A549 (cell line): ENCODE measurements at regions not wholly inside any gene's neighbourhood (a gene's known extent, or its start where the extent isn't known, plus 50 kb on each side); places are given as distances from the start of the nearest gene placed in this dataset.

Source experiments
- ATAC-seq, 2 experiments: fragments of 200-7000 bp in 1 of 2; fragments of >200 bp in 1 of 2; cut with Nextera tagmentation in 1 of 2; cut with Tn5 transposase in 1 of 2; 3 replicates each; pipeline versions ENCODE4 v1.8.0 to v1.9.1; 2018 to 2020; ENCODE audit warnings: mild to moderate bottlenecking in 1 of 2, moderate library complexity in 1 of 2
- CTCF ChIA-PET: fragments of 300-600 bp; sonication (Branson Sonifier 250); formaldehyde crosslinking; extraction: SDS; loops from one replicate; lab custom pipeline; 2021; ENCODE audit warnings: antibody characterized with exemption, inconsistent platforms; lab: Yijun Ruan, JAX
- POLR2A ChIA-PET: fragments of 350-600 bp; formaldehyde crosslinking; extraction: SDS; loops from one replicate; lab custom pipeline; 2021; ENCODE audit warnings: antibody characterized with exemption, inconsistent platforms; lab: Yijun Ruan, JAX
- DNase-seq, 2 experiments: peaks; one replicate each; pipeline versions ENCODE4 v3.0.0 to v3.0.0-alpha.2; 2011 to 2016; ENCODE audit warnings: low read depth in 1 of 2, low spot score in 1 of 2
- FAIRE-seq: peaks from 2 replicates; lab custom pipeline; 2011; peaks lifted over from hg19 to GRCh38; lab: Jason Lieb, UNC
- H3K27ac ChIP-seq, 2 experiments: fragments of >200 bp; sonication (Bioruptor Twin); formaldehyde crosslinking; 3 replicates each; pipeline ENCODE4 v1.5.1; 2016 to 2017
- H3K4me1 ChIP-seq: fragments of >200 bp; sonication (Bioruptor Twin); formaldehyde crosslinking; 3 replicates; pipeline ENCODE4 v1.6.1; 2016
- H3K4me2 ChIP-seq: fragments of >200 bp; sonication (Bioruptor Twin); formaldehyde crosslinking; 3 replicates; pipeline ENCODE4 v1.6.1; 2016
- H3K4me3 ChIP-seq: fragments of >200 bp; sonication (Bioruptor Twin); formaldehyde crosslinking; 3 replicates; pipeline ENCODE4 v1.5.1; 2016
- H3K9me3 ChIP-seq: fragments of >200 bp; sonication (Bioruptor Twin); formaldehyde crosslinking; 3 replicates; pipeline ENCODE4 v1.6.1; 2016
- BHLHE40 ChIP-seq: IDR thresholded peaks from 2 replicates; pipeline ENCODE4 v1.6.1; 2012; ENCODE audit warnings: low read depth, low read length, inconsistent platforms
- CEBPB ChIP-seq, 2 experiments: fragments of >200 bp in 1 of 2; sonication (Bioruptor Twin) in 1 of 2; formaldehyde crosslinking in 1 of 2; IDR thresholded peaks; 2 replicates each; pipeline ENCODE4 v1.6.1; 2012 to 2016
- CHD2 ChIP-seq: fragments of 150-350 bp; IDR thresholded peaks from 2 replicates; pipeline ENCODE4 v1.6.1; 2014; ENCODE audit warnings: low read length; ENCODE audit not compliant: partially characterized antibody
- EHMT2 ChIP-seq: fragments of 200-600 bp; sonication (generic); IDR thresholded peaks from 2 replicates; pipeline ENCODE4 v1.6.1; 2016; ENCODE audit warnings: antibody characterized with exemption, low read depth, mild to moderate bottlenecking, moderate library complexity
- ESRRA ChIP-seq: fragments of 150-350 bp; IDR thresholded peaks from 2 replicates; pipeline ENCODE4 v1.6.1; 2014; ENCODE audit warnings: mild to moderate bottlenecking, low read length, borderline replicate concordance
- FOSB ChIP-seq: fragments of 250-450 bp; sonication (Bioruptor Pico); IDR thresholded peaks from 2 replicates; pipeline ENCODE4 v1.5.0; 2020; ENCODE audit warnings: mild to moderate bottlenecking, moderate library complexity
- FOSL2 ChIP-seq, 2 experiments: fragments of 450-650 bp in 1 of 2; fragments of >200 bp in 1 of 2; sonication (Bioruptor Twin) in 1 of 2; formaldehyde crosslinking; IDR thresholded peaks; 2 replicates each; pipeline versions ENCODE4 v1.5.0 to v1.6.1; 2016 to 2020; ENCODE audit warnings: mild to moderate bottlenecking in 1 of 2, moderate library complexity in 1 of 2
- HEYL ChIP-seq: fragments of 250-450 bp; sonication (Bioruptor Pico); IDR thresholded peaks from 2 replicates; pipeline ENCODE4 v1.8.0; 2021; ENCODE audit warnings: mild to moderate bottlenecking, moderate library complexity
- HOXB13 ChIP-seq: fragments of 250-450 bp; sonication (Bioruptor Pico); IDR thresholded peaks from 2 replicates; pipeline ENCODE4 v1.5.0; 2020; ENCODE audit warnings: low read depth, mild to moderate bottlenecking, moderate library complexity
- JUN ChIP-seq, 2 experiments: fragments of >200 bp; sonication (Bioruptor Twin); formaldehyde crosslinking; IDR thresholded peaks; 2 replicates in 1 of 2; 3 replicates in 1 of 2; pipeline ENCODE4 v1.6.1; 2016 to 2017
- KDM5A ChIP-seq: fragments of 200-600 bp; sonication (generic); IDR thresholded peaks from 2 replicates; pipeline ENCODE4 v1.6.1; 2016; ENCODE audit warnings: antibody characterized with exemption, mild to moderate bottlenecking
- MAFK ChIP-seq: fragments of 450-650 bp; IDR thresholded peaks from 2 replicates; pipeline ENCODE4 v1.6.1; 2014; ENCODE audit not compliant: partially characterized antibody
- MYC ChIP-seq: IDR thresholded peaks from 2 replicates; pipeline ENCODE4 v1.6.1; 2012; ENCODE audit warnings: mild to moderate bottlenecking, inconsistent platforms, low read length, improper control_type of control experiment, borderline replicate concordance
- NFE2L2 ChIP-seq: fragments of 150-350 bp; conservative IDR thresholded peaks from 2 replicates; pipeline ENCODE4 v1.6.1; 2014; ENCODE audit warnings: low read length
- NPAS2 ChIP-seq: fragments of 250-450 bp; sonication (Bioruptor Pico); IDR thresholded peaks from 2 replicates; pipeline ENCODE4 v1.8.0; 2022; ENCODE audit warnings: mild to moderate bottlenecking, moderate library complexity, borderline replicate concordance
- PHF8 ChIP-seq: fragments of 200-600 bp; sonication (generic); IDR thresholded peaks from 2 replicates; pipeline ENCODE4 v1.6.1; 2016; ENCODE audit warnings: low read depth, mild to moderate bottlenecking, antibody characterized with exemption, moderate library complexity, borderline replicate concordance
- POLR2AphosphoS2 ChIP-seq: conservative IDR thresholded peaks from 2 replicates; pipeline ENCODE4 v1.6.1; 2012; ENCODE audit warnings: low read length, improper control_type of control experiment, inconsistent platforms
- RNF2 ChIP-seq: fragments of 200-600 bp; sonication (generic); IDR thresholded peaks from 2 replicates; pipeline ENCODE4 v1.6.1; 2016; ENCODE audit warnings: low read depth, mild to moderate bottlenecking, antibody characterized with exemption, moderate library complexity, borderline replicate concordance
- ZSCAN20 ChIP-seq: fragments of 250-450 bp; sonication (Bioruptor Pico); IDR thresholded peaks from 2 replicates; pipeline ENCODE4 v1.8.0; 2022; ENCODE audit warnings: mild to moderate bottlenecking, moderate library complexity
- WGBS: methylation state at CpG from one replicate; pipeline ENCODE4 v1.1.6; 2017; ENCODE audit errors: missing lambda C conversion rate; 5-methylcytosine and 5-hydroxymethylcytosine counted together
- TF ChIP-seq, protein P1 (sequence below): fragments of >200 bp; sonication (Bioruptor Twin); formaldehyde crosslinking; IDR thresholded peaks from 2 replicates; pipeline ENCODE4 v1.6.1; 2016
- TF ChIP-seq, protein P2 (sequence below): fragments of 150-350 bp; IDR thresholded peaks from 2 replicates; pipeline ENCODE4 v1.6.1; 2014; ENCODE audit warnings: low read depth, mild to moderate bottlenecking, low read length
- TF ChIP-seq, protein P3 (sequence below): fragments of >200 bp; sonication (Bioruptor Twin); formaldehyde crosslinking; IDR thresholded peaks from 3 replicates; pipeline ENCODE4 v1.5.1; 2016
- TF ChIP-seq, protein P4 (sequence below): fragments of 450-650 bp; IDR thresholded peaks from 2 replicates; pipeline ENCODE4 v1.6.1; 2014; ENCODE audit warnings: antibody characterized with exemption
- TF ChIP-seq, protein P5 (sequence below): fragments of 200-600 bp; sonication (generic); IDR thresholded peaks from 2 replicates; pipeline ENCODE4 v1.6.1; 2016; ENCODE audit warnings: antibody characterized with exemption, mild to moderate bottlenecking, moderate library complexity
- TF ChIP-seq, protein P6 (sequence below): fragments of 250-450 bp; sonication (Bioruptor Pico); IDR thresholded peaks from 2 replicates; pipeline ENCODE4 v1.5.0; 2021; ENCODE audit warnings: mild to moderate bottlenecking, moderate library complexity, borderline replicate concordance
- TF ChIP-seq, protein P7 (sequence below): fragments of >200 bp; sonication (Bioruptor Twin); formaldehyde crosslinking; IDR thresholded peaks from 3 replicates; pipeline ENCODE4 v1.6.1; 2016

DNA sequence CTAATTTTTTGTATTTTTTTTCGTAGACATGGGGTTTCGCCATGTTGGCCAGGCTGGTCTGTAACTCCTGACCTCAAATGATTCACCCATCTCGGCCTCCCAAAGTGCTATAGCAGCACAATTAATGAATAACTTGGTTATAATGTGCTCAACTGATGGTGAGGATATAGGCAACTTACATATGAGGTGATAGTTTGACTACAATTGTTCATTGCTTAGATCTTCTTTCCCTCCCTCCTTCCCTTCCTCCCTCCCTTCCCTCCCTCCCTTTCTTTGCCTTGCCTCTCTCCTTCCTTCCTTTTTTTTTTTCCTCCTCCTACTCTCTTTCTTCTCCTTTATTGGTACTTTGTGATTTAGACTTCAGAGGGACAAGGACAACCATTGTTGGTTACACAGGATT is 151.2 kb downstream of the RNF144B start:
- CTCF ChIA-PET = no interaction called here
- ATAC-seq = no peak
- 30% methylated on average over 3 of the region's 3 CpGs for WGBS
- FAIRE-seq = no peak
- Histone ChIP-seq H3K27ac (no peak overlapping the region), H3K9me3 (no peaks in the 10 kb centered on the region), H3K4me2 (no peak overlapping the region), H3K4me3 (no peak overlapping the region), H3K4me1 (no peaks in the 10 kb centered on the region)
- TF ChIP-seq CHD2 = no peak
- TF ChIP-seq PHF8 = no peak
- no peak for TF ChIP-seq JUN (IDR thresholded peaks at IDR 0.05)
- TF ChIP-seq, protein P1, sequence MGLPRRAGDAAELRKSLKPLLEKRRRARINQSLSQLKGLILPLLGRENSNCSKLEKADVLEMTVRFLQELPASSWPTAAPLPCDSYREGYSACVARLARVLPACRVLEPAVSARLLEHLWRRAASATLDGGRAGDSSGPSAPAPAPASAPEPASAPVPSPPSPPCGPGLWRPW = no peak
- TF ChIP-seq MYC = no peak
- TF ChIP-seq BHLHE40 = no peak
- no peak for TF ChIP-seq MAFK
- no peak for TF ChIP-seq CEBPB (IDR thresholded peaks at IDR 0.05)
- no peak for TF ChIP-seq ZSCAN20 (CRISPR knock-in tag)
- no peak for TF ChIP-seq HEYL
- POLR2A ChIA-PET = interaction anchor here (0.7 kb wide), 1 partner anchor 227 kb away, joined by 4 read pairs; no protein-coding TSS in a partner anchor
- no peak for DNase-seq

DNA sequence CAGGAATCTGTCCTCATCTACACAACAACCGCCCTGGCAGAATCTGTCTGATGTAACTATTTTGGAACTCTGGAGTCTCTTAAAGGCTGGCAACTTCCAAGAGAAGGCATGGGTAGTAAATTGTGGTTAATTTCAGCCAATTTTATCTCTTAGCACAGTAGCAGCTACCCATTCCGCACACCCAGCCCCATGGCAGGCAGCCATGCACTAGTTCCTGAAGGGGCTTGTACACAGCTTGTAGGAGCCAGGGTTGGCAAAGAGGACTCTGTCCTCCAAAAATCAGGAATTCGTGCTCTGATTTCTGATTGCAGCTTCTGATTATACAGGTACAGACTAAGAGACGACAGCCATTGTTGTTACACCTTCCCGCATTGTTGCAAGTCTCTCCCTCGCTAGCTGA is 155.9 kb downstream of the RNF144B start:
- no peaks in the 10 kb centered on the region for H3K4me1 ChIP-seq
- ChIA-PET POLR2A (no interaction called here), CTCF (no interaction called here)
- no peaks in the 10 kb centered on the region; the same call in 2 of the 3 replicates for H3K9me3 ChIP-seq
- no peak for DNase-seq
- H3K27ac ChIP-seq = no peak overlapping the region
- ATAC-seq = no peak
- no peak overlapping the region for H3K4me3 ChIP-seq
- no peak for FAIRE-seq
- no peak overlapping the region for H3K4me2 ChIP-seq
- WGBS = 41% methylated on average over 6 of the region's 6 CpGs
- TF ChIP-seq, protein P2, sequence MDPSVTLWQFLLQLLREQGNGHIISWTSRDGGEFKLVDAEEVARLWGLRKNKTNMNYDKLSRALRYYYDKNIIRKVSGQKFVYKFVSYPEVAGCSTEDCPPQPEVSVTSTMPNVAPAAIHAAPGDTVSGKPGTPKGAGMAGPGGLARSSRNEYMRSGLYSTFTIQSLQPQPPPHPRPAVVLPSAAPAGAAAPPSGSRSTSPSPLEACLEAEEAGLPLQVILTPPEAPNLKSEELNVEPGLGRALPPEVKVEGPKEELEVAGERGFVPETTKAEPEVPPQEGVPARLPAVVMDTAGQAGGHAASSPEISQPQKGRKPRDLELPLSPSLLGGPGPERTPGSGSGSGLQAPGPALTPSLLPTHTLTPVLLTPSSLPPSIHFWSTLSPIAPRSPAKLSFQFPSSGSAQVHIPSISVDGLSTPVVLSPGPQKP = no peak
- TF ChIP-seq, protein P3, sequence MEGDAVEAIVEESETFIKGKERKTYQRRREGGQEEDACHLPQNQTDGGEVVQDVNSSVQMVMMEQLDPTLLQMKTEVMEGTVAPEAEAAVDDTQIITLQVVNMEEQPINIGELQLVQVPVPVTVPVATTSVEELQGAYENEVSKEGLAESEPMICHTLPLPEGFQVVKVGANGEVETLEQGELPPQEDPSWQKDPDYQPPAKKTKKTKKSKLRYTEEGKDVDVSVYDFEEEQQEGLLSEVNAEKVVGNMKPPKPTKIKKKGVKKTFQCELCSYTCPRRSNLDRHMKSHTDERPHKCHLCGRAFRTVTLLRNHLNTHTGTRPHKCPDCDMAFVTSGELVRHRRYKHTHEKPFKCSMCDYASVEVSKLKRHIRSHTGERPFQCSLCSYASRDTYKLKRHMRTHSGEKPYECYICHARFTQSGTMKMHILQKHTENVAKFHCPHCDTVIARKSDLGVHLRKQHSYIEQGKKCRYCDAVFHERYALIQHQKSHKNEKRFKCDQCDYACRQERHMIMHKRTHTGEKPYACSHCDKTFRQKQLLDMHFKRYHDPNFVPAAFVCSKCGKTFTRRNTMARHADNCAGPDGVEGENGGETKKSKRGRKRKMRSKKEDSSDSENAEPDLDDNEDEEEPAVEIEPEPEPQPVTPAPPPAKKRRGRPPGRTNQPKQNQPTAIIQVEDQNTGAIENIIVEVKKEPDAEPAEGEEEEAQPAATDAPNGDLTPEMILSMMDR = no peak
- TF ChIP-seq POLR2AphosphoS2 (no peak), HOXB13 (no peak), KDM5A (no peak), NFE2L2 (no peak), RNF2 (no peak), NPAS2 (CRISPR knock-in tag) (no peak), FOSL2 (IDR thresholded peaks at IDR 0.05) (no peak), FOSL2 (CRISPR knock-in tag; IDR thresholded peaks at IDR 0.05) (no peak), FOSB (no peak), EHMT2 (no peak), ESRRA (no peak)
- TF ChIP-seq, protein P1 = no peak
- TF ChIP-seq, protein P4, sequence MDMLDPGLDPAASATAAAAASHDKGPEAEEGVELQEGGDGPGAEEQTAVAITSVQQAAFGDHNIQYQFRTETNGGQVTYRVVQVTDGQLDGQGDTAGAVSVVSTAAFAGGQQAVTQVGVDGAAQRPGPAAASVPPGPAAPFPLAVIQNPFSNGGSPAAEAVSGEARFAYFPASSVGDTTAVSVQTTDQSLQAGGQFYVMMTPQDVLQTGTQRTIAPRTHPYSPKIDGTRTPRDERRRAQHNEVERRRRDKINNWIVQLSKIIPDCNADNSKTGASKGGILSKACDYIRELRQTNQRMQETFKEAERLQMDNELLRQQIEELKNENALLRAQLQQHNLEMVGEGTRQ = no peak
- TF ChIP-seq, protein P5, sequence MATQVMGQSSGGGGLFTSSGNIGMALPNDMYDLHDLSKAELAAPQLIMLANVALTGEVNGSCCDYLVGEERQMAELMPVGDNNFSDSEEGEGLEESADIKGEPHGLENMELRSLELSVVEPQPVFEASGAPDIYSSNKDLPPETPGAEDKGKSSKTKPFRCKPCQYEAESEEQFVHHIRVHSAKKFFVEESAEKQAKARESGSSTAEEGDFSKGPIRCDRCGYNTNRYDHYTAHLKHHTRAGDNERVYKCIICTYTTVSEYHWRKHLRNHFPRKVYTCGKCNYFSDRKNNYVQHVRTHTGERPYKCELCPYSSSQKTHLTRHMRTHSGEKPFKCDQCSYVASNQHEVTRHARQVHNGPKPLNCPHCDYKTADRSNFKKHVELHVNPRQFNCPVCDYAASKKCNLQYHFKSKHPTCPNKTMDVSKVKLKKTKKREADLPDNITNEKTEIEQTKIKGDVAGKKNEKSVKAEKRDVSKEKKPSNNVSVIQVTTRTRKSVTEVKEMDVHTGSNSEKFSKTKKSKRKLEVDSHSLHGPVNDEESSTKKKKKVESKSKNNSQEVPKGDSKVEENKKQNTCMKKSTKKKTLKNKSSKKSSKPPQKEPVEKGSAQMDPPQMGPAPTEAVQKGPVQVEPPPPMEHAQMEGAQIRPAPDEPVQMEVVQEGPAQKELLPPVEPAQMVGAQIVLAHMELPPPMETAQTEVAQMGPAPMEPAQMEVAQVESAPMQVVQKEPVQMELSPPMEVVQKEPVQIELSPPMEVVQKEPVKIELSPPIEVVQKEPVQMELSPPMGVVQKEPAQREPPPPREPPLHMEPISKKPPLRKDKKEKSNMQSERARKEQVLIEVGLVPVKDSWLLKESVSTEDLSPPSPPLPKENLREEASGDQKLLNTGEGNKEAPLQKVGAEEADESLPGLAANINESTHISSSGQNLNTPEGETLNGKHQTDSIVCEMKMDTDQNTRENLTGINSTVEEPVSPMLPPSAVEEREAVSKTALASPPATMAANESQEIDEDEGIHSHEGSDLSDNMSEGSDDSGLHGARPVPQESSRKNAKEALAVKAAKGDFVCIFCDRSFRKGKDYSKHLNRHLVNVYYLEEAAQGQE = no peak
- TF ChIP-seq, protein P6, sequence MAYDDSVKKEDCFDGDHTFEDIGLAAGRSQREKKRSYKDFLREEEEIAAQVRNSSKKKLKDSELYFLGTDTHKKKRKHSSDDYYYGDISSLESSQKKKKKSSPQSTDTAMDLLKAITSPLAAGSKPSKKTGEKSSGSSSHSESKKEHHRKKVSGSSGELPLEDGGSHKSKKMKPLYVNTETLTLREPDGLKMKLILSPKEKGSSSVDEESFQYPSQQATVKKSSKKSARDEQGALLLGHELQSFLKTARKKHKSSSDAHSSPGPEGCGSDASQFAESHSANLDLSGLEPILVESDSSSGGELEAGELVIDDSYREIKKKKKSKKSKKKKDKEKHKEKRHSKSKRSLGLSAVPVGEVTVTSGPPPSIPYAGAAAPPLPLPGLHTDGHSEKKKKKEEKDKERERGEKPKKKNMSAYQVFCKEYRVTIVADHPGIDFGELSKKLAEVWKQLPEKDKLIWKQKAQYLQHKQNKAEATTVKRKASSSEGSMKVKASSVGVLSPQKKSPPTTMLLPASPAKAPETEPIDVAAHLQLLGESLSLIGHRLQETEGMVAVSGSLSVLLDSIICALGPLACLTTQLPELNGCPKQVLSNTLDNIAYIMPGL (CRISPR knock-in tag) = no peak
- TF ChIP-seq, protein P7, sequence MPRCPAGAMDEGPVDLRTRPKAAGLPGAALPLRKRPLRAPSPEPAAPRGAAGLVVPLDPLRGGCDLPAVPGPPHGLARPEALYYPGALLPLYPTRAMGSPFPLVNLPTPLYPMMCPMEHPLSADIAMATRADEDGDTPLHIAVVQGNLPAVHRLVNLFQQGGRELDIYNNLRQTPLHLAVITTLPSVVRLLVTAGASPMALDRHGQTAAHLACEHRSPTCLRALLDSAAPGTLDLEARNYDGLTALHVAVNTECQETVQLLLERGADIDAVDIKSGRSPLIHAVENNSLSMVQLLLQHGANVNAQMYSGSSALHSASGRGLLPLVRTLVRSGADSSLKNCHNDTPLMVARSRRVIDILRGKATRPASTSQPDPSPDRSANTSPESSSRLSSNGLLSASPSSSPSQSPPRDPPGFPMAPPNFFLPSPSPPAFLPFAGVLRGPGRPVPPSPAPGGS = no peak
